SK-N-SH (cell line): ENCODE measurements at regions not wholly inside any gene's neighbourhood (a gene's known extent, or its start where the extent isn't known, plus 50 kb on each side); places are given as distances from the start of the nearest gene placed in this dataset.

Source experiments
- CTCF ChIA-PET: fragments of 300-600, 350-600 bp; formaldehyde crosslinking; extraction: SDS; loops from one replicate; lab custom pipeline; 2021; lab: Yijun Ruan, JAX
- POLR2A ChIA-PET: fragments of 350-600 bp; sonication (Branson Sonifier 250); formaldehyde crosslinking; extraction: SDS; loops from one replicate; lab custom pipeline; 2020; ENCODE audit warnings: antibody characterized with exemption, inconsistent platforms; lab: Yijun Ruan, JAX
- DNase-seq: peaks from one replicate; pipeline ENCODE4 v3.0.0; 2012
- H2AFZ ChIP-seq: fragments of 200-600 bp; sonication (generic); 2 replicates; pipeline ENCODE4 v1.8.1; 2016; ENCODE audit warnings: antibody characterized with exemption, mild to moderate bottlenecking, low read depth
- H3F3A ChIP-seq: fragments of 200-600 bp; sonication (generic); replicated peaks from 2 replicates; pipeline ENCODE3; 2016; ENCODE audit warnings: antibody characterized with exemption, mild to moderate bottlenecking; ENCODE audit not compliant: insufficient read depth
- H3K27ac ChIP-seq, 2 experiments: fragments of 200-500 bp in 1 of 2; fragments of 200-600 bp in 1 of 2; sonication (Bioruptor generic) in 1 of 2; sonication (generic), shearing (Covaris generic) in 1 of 2; 2 replicates each; pipeline versions ENCODE4 v1.5.1 to v1.6.1; 2014 to 2016; ENCODE audit warnings: low read depth in 2 of 2, inconsistent platforms in 1 of 2, low read length in 1 of 2, mild to moderate bottlenecking in 1 of 2, mixed read lengths in 1 of 2
- H3K27me3 ChIP-seq: fragments of 200-600 bp; sonication (generic), shearing (Covaris generic); 2 replicates; pipeline ENCODE4 v1.6.1; 2016; ENCODE audit warnings: mixed run types; ENCODE audit not compliant: insufficient read depth
- H3K36me3 ChIP-seq, 2 experiments: fragments of 200-500 bp in 1 of 2; fragments of 200-600 bp in 1 of 2; sonication (Bioruptor generic) in 1 of 2; sonication (generic) in 1 of 2; replicated peaks in 1 of 2; 2 replicates each; pipeline versions ENCODE3 to v1.5.1; 2014 to 2016; ENCODE audit warnings: low read length in 1 of 2, mild to moderate bottlenecking in 1 of 2; ENCODE audit not compliant: insufficient read depth in 2 of 2, control insufficient read depth in 1 of 2
- H3K4me1 ChIP-seq, 2 experiments: fragments of 200-500 bp in 1 of 2; fragments of 200-600 bp in 1 of 2; sonication (Bioruptor generic) in 1 of 2; sonication (generic), shearing (Covaris generic) in 1 of 2; 2 replicates each; pipeline versions ENCODE4 v1.5.1 to v1.6.1; 2014 to 2016; ENCODE audit warnings: low read depth in 1 of 2, low read length in 1 of 2, mixed run types in 1 of 2; ENCODE audit not compliant: insufficient read depth in 2 of 2, control insufficient read depth in 1 of 2
- H3K4me2 ChIP-seq: fragments of 200-600 bp; sonication (generic), shearing (Covaris generic); 2 replicates; pipeline ENCODE4 v1.6.1; 2017; ENCODE audit warnings: mixed run types
- H3K4me3 ChIP-seq, 2 experiments: fragments of 200-500 bp in 1 of 2; fragments of 200-600 bp in 1 of 2; sonication (Bioruptor generic) in 1 of 2; sonication (generic), shearing (Covaris generic) in 1 of 2; 2 replicates each; pipeline versions ENCODE4 v1.5.1 to v1.8.1; 2014 to 2016; ENCODE audit warnings: low read depth in 2 of 2, inconsistent platforms in 1 of 2, low read length in 1 of 2, mild to moderate bottlenecking in 1 of 2, mixed read lengths in 1 of 2, moderate library complexity in 1 of 2
- H3K79me2 ChIP-seq: fragments of 200-600 bp; sonication (generic); 2 replicates; pipeline ENCODE4 v1.8.1; 2017; ENCODE audit warnings: mild to moderate bottlenecking; ENCODE audit not compliant: insufficient read depth
- H3K9ac ChIP-seq: fragments of 200-600 bp; sonication (generic); 2 replicates; pipeline ENCODE4 v1.6.1; 2017; ENCODE audit warnings: mixed run types
- H3K9me2 ChIP-seq: fragments of 200-600 bp; sonication (generic); 2 replicates; pipeline ENCODE4 v1.6.1; 2017; ENCODE audit warnings: mixed run types
- H3K9me3 ChIP-seq: fragments of 200-600 bp; sonication (generic); 2 replicates; pipeline ENCODE4 v1.6.1; 2017; ENCODE audit warnings: mixed run types, mild to moderate bottlenecking, moderate library complexity
- H4K20me1 ChIP-seq: fragments of 200-600 bp; sonication (generic); 2 replicates; pipeline ENCODE4 v1.6.1; 2017; ENCODE audit warnings: mild to moderate bottlenecking, mixed run types; ENCODE audit not compliant: insufficient read depth
- CHD2 ChIP-seq: fragments of 150-350 bp; IDR thresholded peaks from 2 replicates; pipeline ENCODE4 v1.6.1; 2018; ENCODE audit warnings: low read length; ENCODE audit not compliant: partially characterized antibody
- CTCF ChIP-seq: fragments of 200-600 bp; sonication (generic); IDR thresholded peaks from 2 replicates; pipeline ENCODE4 v1.6.1; 2017; ENCODE audit warnings: antibody characterized with exemption, mild to moderate bottlenecking, moderate library complexity
- FOSL2 ChIP-seq: IDR thresholded peaks from 2 replicates; pipeline ENCODE4 v1.4.0; 2012; ENCODE audit warnings: low read depth, mild to moderate bottlenecking, moderate library complexity, borderline replicate concordance
- FOXM1 ChIP-seq: IDR thresholded peaks from 2 replicates; pipeline ENCODE4 v1.4.0; 2012; ENCODE audit warnings: low read depth, mild to moderate bottlenecking
- GABPA ChIP-seq: IDR thresholded peaks from 2 replicates; pipeline ENCODE4 v1.4.0; 2012; ENCODE audit warnings: low read depth, mild to moderate bottlenecking
- MEF2A ChIP-seq: IDR thresholded peaks from 2 replicates; pipeline ENCODE4 v1.4.0; 2012; ENCODE audit warnings: low read depth, borderline replicate concordance
- POLR2AphosphoS5 ChIP-seq: IDR thresholded peaks from 2 replicates; pipeline ENCODE4 v1.6.1; 2012; ENCODE audit warnings: low read depth, low read length
- RAD21 ChIP-seq: IDR thresholded peaks from 2 replicates; pipeline ENCODE4 v1.6.1; 2012; ENCODE audit warnings: mild to moderate bottlenecking, low read length
- RXRA ChIP-seq: IDR thresholded peaks from 2 replicates; pipeline ENCODE4 v1.4.0; 2012; ENCODE audit warnings: low read depth, mild to moderate bottlenecking, borderline replicate concordance
- SIN3A ChIP-seq: IDR thresholded peaks from 2 replicates; pipeline ENCODE4 v1.6.1; 2012; ENCODE audit warnings: low read depth, mild to moderate bottlenecking, low read length, moderate library complexity, borderline replicate concordance
- TEAD4 ChIP-seq: IDR thresholded peaks from 2 replicates; pipeline ENCODE4 v1.4.0; 2012; ENCODE audit warnings: mild to moderate bottlenecking, borderline replicate concordance; ENCODE audit not compliant: insufficient read depth
- YY1 ChIP-seq: IDR thresholded peaks from 2 replicates; pipeline ENCODE4 v1.4.0; 2012; ENCODE audit warnings: low read depth, mild to moderate bottlenecking
- WGBS: methylation state at CpG from one replicate; pipeline ENCODE4 v1.1.6; 2017; ENCODE audit warnings: low lambda C conversion rate; 5-methylcytosine and 5-hydroxymethylcytosine counted together

DNA sequence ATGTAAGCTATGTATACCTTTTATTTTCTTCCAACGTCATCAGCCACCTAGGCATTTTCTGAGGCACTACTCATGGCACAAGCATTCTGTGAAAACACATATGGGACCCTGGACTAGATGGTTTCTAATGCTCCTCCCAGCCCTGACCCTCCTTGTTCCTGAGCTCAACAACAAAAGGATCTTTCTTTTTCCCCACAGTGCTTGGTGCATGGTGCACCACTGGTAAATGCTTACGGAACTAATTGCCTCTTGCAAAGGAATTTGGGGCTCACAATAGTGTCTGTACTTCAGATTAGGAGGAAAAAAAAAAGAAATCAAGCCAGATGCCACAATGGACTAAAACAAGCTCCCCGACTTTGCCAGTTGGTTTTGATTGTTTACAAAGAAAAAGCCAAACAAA, 390.5 kb downstream of the PLPP3 start:
- POLR2A ChIA-PET, result no interaction called here
- WGBS, result 78% methylated on average over 3 of the region's 3 CpGs
- H3K9ac ChIP-seq, result no peak overlapping the region
- H3K4me1 ChIP-seq, result peaks cover 0 to 32% of the 10 kb centered on the region in 2 experiments; a peak in 2 of 4 replicates
- H3F3A ChIP-seq, result no peaks in the 10 kb centered on the region
- H3K9me3 ChIP-seq, result no peaks in the 10 kb centered on the region
- H3K9me2 ChIP-seq, result no peaks in the 10 kb centered on the region
- H3K36me3 ChIP-seq, result no peaks in the 10 kb centered on the region
- no peak overlapping the region for H2AFZ ChIP-seq
- H3K27me3 ChIP-seq, result no peaks in the 10 kb centered on the region
- no peaks in the 10 kb centered on the region for H3K79me2 ChIP-seq
- no peak overlapping the region for H3K4me2 ChIP-seq
- CTCF ChIA-PET, result interaction anchor here (1.2 kb wide), 2 partner anchors 10 to 39 kb away, joined by 3 to 4 read pairs; no protein-coding TSS in a partner anchor
- TF ChIP-seq RAD21, result no peak
- no peak for TF ChIP-seq YY1
- TF ChIP-seq, all 33 proteins: peak for 0
- no peak for DNase-seq
- Histone ChIP-seq H4K20me1 (no peaks in the 10 kb centered on the region), H3K27ac (peak overlapping the region in 1 of 2 experiments; percentile 96; a peak in 2 of 4 replicates), H3K4me3 (no peak overlapping the region)

GRCh38 chr1:56188221-56188620, 391.1 kb downstream of the PLPP3 start:
- DNase-seq, result no peak
- Histone ChIP-seq H3K36me3 (no peaks in the 10 kb centered on the region), H3F3A (no peaks in the 10 kb centered on the region), H3K9me3 (no peaks in the 10 kb centered on the region), H3K9ac (no peak overlapping the region), H3K4me3 (no peak overlapping the region), H3K9me2 (no peaks in the 10 kb centered on the region), H3K4me1 (peaks cover 0 to 30% of the 10 kb centered on the region in 2 experiments; a peak in 2 of 4 replicates), H3K79me2 (no peaks in the 10 kb centered on the region), H4K20me1 (no peaks in the 10 kb centered on the region), H3K4me2 (no peak overlapping the region), H3K27me3 (no peaks in the 10 kb centered on the region), H3K27ac (peak overlapping the region in 1 of 2 experiments; percentile 96; a peak in 2 of 4 replicates), H2AFZ (no peak overlapping the region)
- ChIA-PET CTCF (interaction anchor here (1.2 kb wide), 1 partner anchor 39 kb away, joined by 3 read pairs; no protein-coding TSS in a partner anchor), POLR2A (no interaction called here)
- TF ChIP-seq RXRA (no peak), FOSL2 (no peak), POLR2AphosphoS5 (no peak), FOXM1 (no peak), MEF2A (no peak), CHD2 (no peak), SIN3A (no peak), CTCF (no peak), RAD21 (no peak), GABPA (no peak), TEAD4 (no peak)
- 55% methylated on average over 3 of the region's 3 CpGs for WGBS
